ENCODE measurements at regions not wholly inside any gene's neighbourhood (a gene's known extent, or its start where the extent isn't known, plus 50 kb on each side); places are given as distances from the start of the nearest gene placed in this dataset.
A peak's percentile ranks its signal among the peaks of the same experiment; 100 is the strongest.

DNA sequence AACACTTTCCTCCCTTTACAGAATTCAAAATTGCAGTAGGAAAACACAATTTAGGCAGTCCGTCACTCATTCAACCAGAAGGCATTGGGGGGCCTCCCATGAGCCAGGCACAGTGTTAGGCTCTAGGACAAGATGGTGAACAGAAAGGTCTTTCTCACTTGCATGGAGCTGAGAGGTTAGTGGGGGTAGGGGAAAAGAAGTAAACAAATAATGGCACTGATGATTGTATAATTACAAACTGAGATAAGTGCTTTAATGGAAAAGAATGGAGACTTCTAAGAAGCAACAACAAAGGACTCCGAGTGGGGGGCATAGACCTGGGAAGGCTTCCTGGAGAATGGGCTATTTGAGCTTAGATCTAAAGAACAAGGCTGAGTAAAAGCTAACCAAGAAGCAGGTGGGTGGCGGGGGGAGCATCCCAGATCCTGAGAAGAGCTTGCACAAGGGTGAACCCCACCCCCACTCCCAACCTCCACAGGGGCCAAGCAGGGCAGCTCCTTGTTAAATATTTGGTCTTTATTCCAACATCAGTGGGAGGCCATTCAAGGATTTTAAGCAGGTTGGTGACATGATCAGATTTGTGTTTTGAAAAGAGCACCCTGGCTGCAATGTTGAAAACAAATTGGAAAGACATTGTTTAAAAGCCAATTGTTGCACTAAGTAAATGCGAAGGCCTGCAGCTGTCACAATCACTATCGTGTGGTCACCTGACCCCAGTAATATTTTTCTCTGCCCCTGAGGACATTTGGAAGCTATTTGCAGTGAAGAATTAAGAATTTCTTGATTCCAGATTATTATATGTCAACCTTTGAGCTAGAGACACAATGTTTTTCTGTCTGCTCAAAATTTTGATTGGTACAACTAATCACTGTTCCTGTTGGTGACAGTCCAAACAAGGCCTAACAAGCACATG lies 73.9 kb upstream of the EFNA5 start:
- H3K27ac Mint-ChIP-seq = no peak overlapping the region
- DNase-seq (ENCODE audit: low spot score) = peak; percentile 22
- ChIA-PET CTCF (no interaction called here), POLR2A (interaction anchor here (0.6 kb wide), 1 partner anchor 21 kb away, joined by 4 read pairs; no protein-coding TSS in a partner anchor)
- no peak overlapping the region for H3K4me3 Mint-ChIP-seq
- H3K27me3 Mint-ChIP-seq (ENCODE audit: low read depth) = no peaks in the 10 kb centered on the region; the same call in 1 of the 2 replicates
- peaks cover 5% of the 10 kb centered on the region; the same call in 1 of the 2 replicates for H3K36me3 Mint-ChIP-seq
- H3K4me1 Mint-ChIP-seq = peaks cover 14% of the 10 kb centered on the region
- H3K9me3 Mint-ChIP-seq = peaks cover 15% of the 10 kb centered on the region
- TF ChIP-seq CDX4 (CRISPR knock-in tag; IDR thresholded peaks at IDR 0.05; ENCODE audit: borderline replicate concordance) (no peak), ZNF396 (CRISPR knock-in tag; IDR thresholded peaks at IDR 0.05; ENCODE audit: borderline replicate concordance) (no peak), ZNF423 (CRISPR knock-in tag; IDR thresholded peaks at IDR 0.05) (peak; percentile 60), TEAD4 (CRISPR knock-in tag; IDR thresholded peaks at IDR 0.05) (no peak), FOXK1 (CRISPR knock-in tag; IDR thresholded peaks at IDR 0.05) (no peak), GTF2I (CRISPR knock-in tag; conservative IDR thresholded peaks at IDR 0.05) (peak; percentile 65; the same call in 1 of the 2 replicates), USF2 (CRISPR knock-in tag; IDR thresholded peaks at IDR 0.05) (peak; percentile 52; the same call in 1 of the 2 replicates)
- ATAC-seq = peak; percentile 90

- Mint-ChIP-seq H3K4me3 (no peak overlapping the region), H3K36me3 (peaks cover 5% of the 10 kb centered on the region; the same call in 1 of the 2 replicates), H3K27me3 (ENCODE audit: low read depth) (no peaks in the 10 kb centered on the region; the same call in 1 of the 2 replicates), H3K9me3 (peaks cover 15% of the 10 kb centered on the region), H3K4me1 (peaks cover 14% of the 10 kb centered on the region), H3K27ac (no peak overlapping the region)
- CTCF ChIA-PET = no interaction called here
- DNase-seq (ENCODE audit: low spot score) = no peak
- no peak for TF ChIP-seq GRHL2 (CRISPR knock-in tag; IDR thresholded peaks at IDR 0.05; ENCODE audit: insufficient replicate concordance, severe bottlenecking)
- no peak for TF ChIP-seq SP1 (CRISPR knock-in tag; conservative IDR thresholded peaks at IDR 0.05)
- no peak for TF ChIP-seq ZNF138 (CRISPR knock-in tag; conservative IDR thresholded peaks at IDR 0.05)
- TF ChIP-seq MLX (CRISPR knock-in tag; IDR thresholded peaks at IDR 0.05) = no peak
- TF ChIP-seq NFE2L1 (CRISPR knock-in tag; IDR thresholded peaks at IDR 0.05) = no peak
- TF ChIP-seq, protein P1, sequence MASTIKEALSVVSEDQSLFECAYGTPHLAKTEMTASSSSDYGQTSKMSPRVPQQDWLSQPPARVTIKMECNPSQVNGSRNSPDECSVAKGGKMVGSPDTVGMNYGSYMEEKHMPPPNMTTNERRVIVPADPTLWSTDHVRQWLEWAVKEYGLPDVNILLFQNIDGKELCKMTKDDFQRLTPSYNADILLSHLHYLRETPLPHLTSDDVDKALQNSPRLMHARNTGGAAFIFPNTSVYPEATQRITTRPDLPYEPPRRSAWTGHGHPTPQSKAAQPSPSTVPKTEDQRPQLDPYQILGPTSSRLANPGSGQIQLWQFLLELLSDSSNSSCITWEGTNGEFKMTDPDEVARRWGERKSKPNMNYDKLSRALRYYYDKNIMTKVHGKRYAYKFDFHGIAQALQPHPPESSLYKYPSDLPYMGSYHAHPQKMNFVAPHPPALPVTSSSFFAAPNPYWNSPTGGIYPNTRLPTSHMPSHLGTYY (CRISPR knock-in tag; IDR thresholded peaks at IDR 0.05) = no peak
- no peak for TF ChIP-seq GABPB1 (CRISPR knock-in tag; IDR thresholded peaks at IDR 0.05)
- TF ChIP-seq MYBL2 (CRISPR knock-in tag; IDR thresholded peaks at IDR 0.05) = no peak
- TF ChIP-seq ARID4B (CRISPR knock-in tag; IDR thresholded peaks at IDR 0.05; ENCODE audit: borderline replicate concordance) = no peak
- TF ChIP-seq, protein P2, sequence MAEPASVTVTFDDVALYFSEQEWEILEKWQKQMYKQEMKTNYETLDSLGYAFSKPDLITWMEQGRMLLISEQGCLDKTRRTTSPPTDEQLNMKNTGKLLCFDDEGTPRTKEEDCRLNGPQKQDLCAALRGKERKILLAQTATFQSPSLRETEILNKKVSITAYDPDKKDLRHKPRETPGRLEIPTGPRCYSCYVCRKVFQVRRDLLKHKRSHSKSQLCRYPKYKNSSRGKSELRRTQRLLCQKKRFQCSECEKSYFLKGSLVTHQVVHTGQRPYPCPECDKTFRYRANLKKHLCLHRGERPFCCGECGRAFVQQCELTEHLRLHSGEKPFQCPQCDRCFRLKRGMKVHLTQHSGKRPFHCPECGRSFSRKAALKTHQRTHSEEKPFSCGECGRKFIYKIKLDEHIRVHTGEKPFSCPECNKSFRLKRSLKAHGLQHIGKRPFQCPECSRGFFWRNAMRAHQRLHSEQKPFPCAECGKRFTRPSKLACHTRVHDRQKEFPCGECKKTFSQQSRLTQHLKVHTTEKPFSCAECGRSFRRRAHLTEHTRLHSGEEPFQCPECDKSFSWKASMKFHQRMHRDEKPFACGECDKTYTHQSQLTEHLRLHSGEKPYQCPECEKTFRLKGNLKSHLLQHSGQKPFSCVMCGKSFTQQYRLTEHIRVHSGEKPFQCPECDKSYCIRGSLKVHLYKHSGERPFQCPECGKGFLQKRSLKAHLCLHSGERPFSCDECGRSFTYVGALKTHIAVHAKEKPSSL (CRISPR knock-in tag; conservative IDR thresholded peaks at IDR 0.05) = no peak
- TF ChIP-seq JUN (CRISPR knock-in tag; IDR thresholded peaks at IDR 0.05) = no peak
- no peak for TF ChIP-seq MXD4 (CRISPR knock-in tag; IDR thresholded peaks at IDR 0.05; ENCODE audit: borderline replicate concordance)
- TF ChIP-seq, protein P3, sequence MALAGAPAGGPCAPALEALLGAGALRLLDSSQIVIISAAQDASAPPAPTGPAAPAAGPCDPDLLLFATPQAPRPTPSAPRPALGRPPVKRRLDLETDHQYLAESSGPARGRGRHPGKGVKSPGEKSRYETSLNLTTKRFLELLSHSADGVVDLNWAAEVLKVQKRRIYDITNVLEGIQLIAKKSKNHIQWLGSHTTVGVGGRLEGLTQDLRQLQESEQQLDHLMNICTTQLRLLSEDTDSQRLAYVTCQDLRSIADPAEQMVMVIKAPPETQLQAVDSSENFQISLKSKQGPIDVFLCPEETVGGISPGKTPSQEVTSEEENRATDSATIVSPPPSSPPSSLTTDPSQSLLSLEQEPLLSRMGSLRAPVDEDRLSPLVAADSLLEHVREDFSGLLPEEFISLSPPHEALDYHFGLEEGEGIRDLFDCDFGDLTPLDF (CRISPR knock-in tag; IDR thresholded peaks at IDR 0.05) = no peak
- no peak for TF ChIP-seq USF2 (CRISPR knock-in tag; IDR thresholded peaks at IDR 0.05)
- POLR2A ChIA-PET = no interaction called here
- no peak for ATAC-seq
These were observed 72.8 kb upstream of the EFNA5 start for GRCh38 chr5:107743373-107744000.

All from WTC11 (cell line).